ENCODE measurements at regions not wholly inside any gene's neighbourhood (a gene's known extent, or its start where the extent isn't known, plus 50 kb on each side); places are given as distances from the start of the nearest gene placed in this dataset.
"Not testable (repeated sequence)": the region's sequence is repeated elsewhere in the genome, so short reads cannot be mapped to it uniquely, and the experiment has no call there.

- DNase-seq: no peak
Observed at GRCh38 chr2:65589667-65590066, 157.3 kb upstream of the SPRED2 start.

- DNase-seq: no peak
Observed at GRCh38 chr2:65587779-65588178, 155.4 kb upstream of the SPRED2 start.

- no peak for DNase-seq
Observed at GRCh38 chr2:65586516-65586915, 154.1 kb upstream of the SPRED2 start.

- no peak for DNase-seq
Observed at GRCh38 chr2:65583061-65583460, 150.7 kb upstream of the SPRED2 start.

- no peak for DNase-seq
Observed at GRCh38 chr2:65582364-65582763, 150.0 kb upstream of the SPRED2 start.

- DNase-seq: no peak
Observed at GRCh38 chr2:65580824-65581223, 148.4 kb upstream of the SPRED2 start.

GRCh38 chr2:65579506-65580235 is 147.3 kb upstream of the SPRED2 start:
- no peak for DNase-seq

GRCh38 chr2:65577654-65578053 is 145.3 kb upstream of the SPRED2 start:
- DNase-seq: no peak

GRCh38 chr2:65576861-65577601 is 144.6 kb upstream of the SPRED2 start:
- DNase-seq: no peak

- no peak for DNase-seq
Observed at GRCh38 chr2:65576278-65576677, 143.9 kb upstream of the SPRED2 start.

GRCh38 chr2:65574993-65575392 is 142.6 kb upstream of the SPRED2 start:
- DNase-seq: no peak

- not testable (repeated sequence) for DNase-seq
Observed at GRCh38 chr2:65568656-65569440, 136.4 kb upstream of the SPRED2 start.

GRCh38 chr2:65566617-65567016 is 134.2 kb upstream of the SPRED2 start:
- no peak for DNase-seq

GRCh38 chr2:65565681-65566080 is 133.3 kb upstream of the SPRED2 start:
- no peak for DNase-seq

- DNase-seq: no peak
Observed at GRCh38 chr2:65564299-65564698, 131.9 kb upstream of the SPRED2 start.

GRCh38 chr2:65562890-65563289 is 130.5 kb upstream of the SPRED2 start:
- no peak for DNase-seq

- DNase-seq: no peak
Observed at GRCh38 chr2:65558743-65559142, 126.3 kb upstream of the SPRED2 start.

GRCh38 chr2:65557616-65558573 is 125.5 kb upstream of the SPRED2 start:
- no peak for DNase-seq

- DNase-seq: peak; percentile 51 to 54
Observed at GRCh38 chr2:65554765-65555591, 122.6 kb upstream of the SPRED2 start.

- DNase-seq: no peak
Observed at GRCh38 chr2:65553504-65554074, 121.2 kb upstream of the SPRED2 start.

GRCh38 chr2:65551528-65551927 is 119.1 kb upstream of the SPRED2 start:
- no peak for DNase-seq
